ENCODE measurements at regions not wholly inside any gene's neighbourhood (a gene's known extent, or its start where the extent isn't known, plus 50 kb on each side); places are given as distances from the start of the nearest gene placed in this dataset.
"Not testable (repeated sequence)": the region's sequence is repeated elsewhere in the genome, so short reads cannot be mapped to it uniquely, and the experiment has no call there.

DNA sequence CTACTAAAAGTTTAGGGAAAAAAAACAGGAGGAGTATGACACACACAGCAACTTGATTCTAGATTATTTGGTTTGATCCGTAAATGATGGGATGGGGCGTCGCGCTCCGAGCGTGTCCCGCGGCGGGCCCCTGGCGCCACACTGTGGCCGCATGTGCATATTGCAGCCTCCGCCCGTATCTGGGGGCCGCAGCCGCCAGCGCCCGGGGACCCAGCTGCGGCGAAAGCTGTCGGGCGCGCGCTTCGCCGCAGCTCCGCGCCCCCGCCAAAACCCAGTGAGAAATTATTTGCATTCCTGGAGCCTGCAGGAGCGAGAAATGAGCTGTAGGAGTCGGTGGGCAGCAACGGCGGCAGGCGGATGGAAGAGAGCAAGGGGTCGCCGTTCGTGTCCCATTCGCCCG, 87.3 kb downstream of the FAM72C start:
- not testable (repeated sequence) for H3K9me2 ChIP-seq (ENCODE audit: low read depth, low read length); H3K9ac ChIP-seq (ENCODE audit: low read length); H3K27me3 ChIP-seq (ENCODE audit: insufficient read depth, low read length); H3K27ac ChIP-seq (ENCODE audit: low read depth, low read length, poor library complexity, severe bottlenecking); H3K36me3 ChIP-seq (ENCODE audit: insufficient read depth, low read length); H3K4me3 ChIP-seq (ENCODE audit: low read depth, low read length, poor library complexity, severe bottlenecking); H3K79me2 ChIP-seq (ENCODE audit: insufficient read depth, low read length); H4K20me1 ChIP-seq (ENCODE audit: insufficient read depth, low read length); H3K4me2 ChIP-seq (ENCODE audit: low read length); H2AFZ ChIP-seq (ENCODE audit: low read length); H3F3A ChIP-seq (ENCODE audit: insufficient read depth, low read length); H3K9me3 ChIP-seq (ENCODE audit: low read length); H3K4me1 ChIP-seq (ENCODE audit: insufficient read depth, low read length, severe bottlenecking)
- TF ChIP-seq, protein P1, sequence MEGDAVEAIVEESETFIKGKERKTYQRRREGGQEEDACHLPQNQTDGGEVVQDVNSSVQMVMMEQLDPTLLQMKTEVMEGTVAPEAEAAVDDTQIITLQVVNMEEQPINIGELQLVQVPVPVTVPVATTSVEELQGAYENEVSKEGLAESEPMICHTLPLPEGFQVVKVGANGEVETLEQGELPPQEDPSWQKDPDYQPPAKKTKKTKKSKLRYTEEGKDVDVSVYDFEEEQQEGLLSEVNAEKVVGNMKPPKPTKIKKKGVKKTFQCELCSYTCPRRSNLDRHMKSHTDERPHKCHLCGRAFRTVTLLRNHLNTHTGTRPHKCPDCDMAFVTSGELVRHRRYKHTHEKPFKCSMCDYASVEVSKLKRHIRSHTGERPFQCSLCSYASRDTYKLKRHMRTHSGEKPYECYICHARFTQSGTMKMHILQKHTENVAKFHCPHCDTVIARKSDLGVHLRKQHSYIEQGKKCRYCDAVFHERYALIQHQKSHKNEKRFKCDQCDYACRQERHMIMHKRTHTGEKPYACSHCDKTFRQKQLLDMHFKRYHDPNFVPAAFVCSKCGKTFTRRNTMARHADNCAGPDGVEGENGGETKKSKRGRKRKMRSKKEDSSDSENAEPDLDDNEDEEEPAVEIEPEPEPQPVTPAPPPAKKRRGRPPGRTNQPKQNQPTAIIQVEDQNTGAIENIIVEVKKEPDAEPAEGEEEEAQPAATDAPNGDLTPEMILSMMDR (IDR thresholded peaks at IDR 0.05; ENCODE audit: low read length) = peak; percentile 27; the same call in 1 of the 2 replicates

DNA sequence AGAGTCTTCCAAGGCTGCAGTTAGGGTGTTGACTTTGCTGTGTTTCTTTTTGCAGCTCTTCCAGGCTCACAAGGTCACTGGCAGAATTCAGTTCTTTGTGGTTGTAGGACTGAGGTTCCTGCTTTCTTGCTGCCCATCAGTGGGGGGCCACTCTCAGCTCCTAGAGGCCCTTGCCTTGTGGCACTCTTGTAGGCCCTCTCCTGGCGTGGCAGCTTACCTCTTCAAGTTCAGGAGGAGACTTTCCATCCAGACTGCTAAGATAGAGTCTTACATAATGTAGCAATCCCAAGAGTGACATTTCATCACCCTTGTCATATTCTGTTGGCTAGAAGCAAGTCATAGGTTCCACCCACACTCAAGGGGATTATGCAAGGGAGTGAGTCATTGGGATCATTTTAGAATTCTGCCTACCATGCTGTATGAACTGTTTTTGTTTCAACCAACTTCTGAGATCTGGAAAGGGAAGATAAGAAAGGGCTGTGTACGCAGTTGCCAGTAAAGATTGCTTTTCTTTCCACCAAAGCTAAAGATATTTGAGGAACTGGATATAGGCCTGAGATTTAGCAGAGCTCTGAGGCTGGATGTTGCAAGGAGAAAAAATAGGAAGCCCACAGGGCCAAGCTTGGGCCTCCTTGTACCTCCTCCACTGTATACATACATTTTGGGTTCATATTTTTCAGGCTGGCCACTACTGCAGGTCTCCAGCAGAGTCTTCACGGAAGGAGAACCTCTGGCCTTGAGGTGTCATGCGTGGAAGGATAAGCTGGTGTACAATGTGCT, 91.8 kb downstream of the FAM72C start:
- not testable (repeated sequence) for H3K9ac ChIP-seq (ENCODE audit: low read length); H3K27me3 ChIP-seq (ENCODE audit: insufficient read depth, low read length); H3K4me3 ChIP-seq (ENCODE audit: low read depth, low read length, poor library complexity, severe bottlenecking); H3K9me3 ChIP-seq (ENCODE audit: low read length); H3K36me3 ChIP-seq (ENCODE audit: insufficient read depth, low read length); H3K9me2 ChIP-seq (ENCODE audit: low read depth, low read length); H3F3A ChIP-seq (ENCODE audit: insufficient read depth, low read length); H3K4me2 ChIP-seq (ENCODE audit: low read length); H3K27ac ChIP-seq (ENCODE audit: low read depth, low read length, poor library complexity, severe bottlenecking); H2AFZ ChIP-seq (ENCODE audit: low read length); H3K4me1 ChIP-seq (ENCODE audit: insufficient read depth, low read length, severe bottlenecking); H3K79me2 ChIP-seq (ENCODE audit: insufficient read depth, low read length); H4K20me1 ChIP-seq (ENCODE audit: insufficient read depth, low read length)

DNA sequence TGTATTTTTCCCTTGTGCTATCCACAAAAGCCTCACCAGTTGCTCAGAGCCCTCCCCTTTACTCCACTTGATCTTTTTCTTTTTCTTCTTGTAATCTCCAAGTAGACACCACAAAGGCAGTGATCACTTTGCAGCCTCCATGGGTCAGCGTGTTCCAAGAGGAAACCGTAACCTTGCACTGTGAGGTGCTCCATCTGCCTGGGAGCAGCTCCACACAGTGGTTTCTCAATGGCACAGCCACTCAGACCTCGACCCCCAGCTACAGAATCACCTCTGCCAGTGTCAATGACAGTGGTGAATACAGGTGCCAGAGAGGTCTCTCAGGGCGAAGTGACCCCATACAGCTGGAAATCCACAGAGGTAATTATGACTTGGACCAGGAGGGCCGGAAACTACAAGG, 95.8 kb downstream of the FAM72C start:
- H3K4me3 ChIP-seq (ENCODE audit: low read depth, low read length, poor library complexity, severe bottlenecking); H3K36me3 ChIP-seq (ENCODE audit: insufficient read depth, low read length); H2AFZ ChIP-seq (ENCODE audit: low read length); H3K9me2 ChIP-seq (ENCODE audit: low read depth, low read length); H4K20me1 ChIP-seq (ENCODE audit: insufficient read depth, low read length); H3K79me2 ChIP-seq (ENCODE audit: insufficient read depth, low read length); H3K9me3 ChIP-seq (ENCODE audit: low read length); H3K27me3 ChIP-seq (ENCODE audit: insufficient read depth, low read length); H3K9ac ChIP-seq (ENCODE audit: low read length); H3K4me1 ChIP-seq (ENCODE audit: insufficient read depth, low read length, severe bottlenecking); H3F3A ChIP-seq (ENCODE audit: insufficient read depth, low read length); H3K4me2 ChIP-seq (ENCODE audit: low read length); H3K27ac ChIP-seq (ENCODE audit: low read depth, low read length, poor library complexity, severe bottlenecking): not testable (repeated sequence)

DNA sequence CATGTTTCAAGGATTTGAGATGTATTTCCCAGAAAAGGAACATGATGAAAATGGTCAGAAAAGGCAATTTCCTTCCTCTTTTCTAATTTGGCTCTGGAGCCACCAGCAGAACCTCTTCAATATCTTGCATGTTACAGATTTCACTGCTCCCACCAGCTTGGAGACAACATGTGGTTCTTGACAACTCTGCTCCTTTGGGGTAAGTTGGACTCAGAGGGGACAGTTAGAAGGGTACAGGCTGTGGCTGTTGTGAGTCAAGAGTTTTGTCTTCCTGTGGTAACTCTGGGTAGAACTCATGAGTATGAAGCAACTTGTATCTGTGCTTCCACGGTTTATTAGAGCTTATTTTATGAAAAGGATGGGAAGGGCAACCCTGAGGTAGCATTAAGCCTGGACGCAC, 97.2 kb downstream of the FAM72C start:
- not testable (repeated sequence) for H3K4me3 ChIP-seq (ENCODE audit: low read depth, low read length, poor library complexity, severe bottlenecking); H3F3A ChIP-seq (ENCODE audit: insufficient read depth, low read length); H4K20me1 ChIP-seq (ENCODE audit: insufficient read depth, low read length); H3K27ac ChIP-seq (ENCODE audit: low read depth, low read length, poor library complexity, severe bottlenecking); H3K4me1 ChIP-seq (ENCODE audit: insufficient read depth, low read length, severe bottlenecking); H2AFZ ChIP-seq (ENCODE audit: low read length); H3K4me2 ChIP-seq (ENCODE audit: low read length); H3K36me3 ChIP-seq (ENCODE audit: insufficient read depth, low read length); H3K79me2 ChIP-seq (ENCODE audit: insufficient read depth, low read length); H3K27me3 ChIP-seq (ENCODE audit: insufficient read depth, low read length); H3K9me3 ChIP-seq (ENCODE audit: low read length); H3K9me2 ChIP-seq (ENCODE audit: low read depth, low read length); H3K9ac ChIP-seq (ENCODE audit: low read length)

DNA sequence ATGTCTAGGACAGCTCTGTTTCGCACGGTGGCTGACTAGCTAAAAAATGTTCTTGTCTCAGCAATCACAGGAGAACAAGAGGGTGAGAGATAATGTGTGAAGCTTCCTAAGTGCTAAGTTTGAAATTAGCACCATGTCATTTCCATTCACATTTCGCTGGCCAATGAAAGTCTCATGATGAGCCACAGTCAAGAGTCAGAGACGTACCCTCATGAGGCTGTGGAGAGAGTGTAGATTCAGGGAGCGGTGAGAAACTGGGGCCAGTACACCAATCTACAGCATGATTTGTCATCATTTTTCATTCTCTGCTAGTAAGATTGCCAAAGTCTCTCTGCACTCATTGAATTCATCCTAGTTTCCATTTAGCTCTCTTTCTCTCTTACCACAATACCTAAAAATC, 98.1 kb downstream of the FAM72C start:
- H3K36me3 ChIP-seq (ENCODE audit: insufficient read depth, low read length); H3F3A ChIP-seq (ENCODE audit: insufficient read depth, low read length); H3K27ac ChIP-seq (ENCODE audit: low read depth, low read length, poor library complexity, severe bottlenecking); H3K4me2 ChIP-seq (ENCODE audit: low read length); H3K9me3 ChIP-seq (ENCODE audit: low read length); H2AFZ ChIP-seq (ENCODE audit: low read length); H3K27me3 ChIP-seq (ENCODE audit: insufficient read depth, low read length); H3K9me2 ChIP-seq (ENCODE audit: low read depth, low read length); H3K4me1 ChIP-seq (ENCODE audit: insufficient read depth, low read length, severe bottlenecking); H3K79me2 ChIP-seq (ENCODE audit: insufficient read depth, low read length); H3K4me3 ChIP-seq (ENCODE audit: low read depth, low read length, poor library complexity, severe bottlenecking); H3K9ac ChIP-seq (ENCODE audit: low read length); H4K20me1 ChIP-seq (ENCODE audit: insufficient read depth, low read length): not testable (repeated sequence)

DNA sequence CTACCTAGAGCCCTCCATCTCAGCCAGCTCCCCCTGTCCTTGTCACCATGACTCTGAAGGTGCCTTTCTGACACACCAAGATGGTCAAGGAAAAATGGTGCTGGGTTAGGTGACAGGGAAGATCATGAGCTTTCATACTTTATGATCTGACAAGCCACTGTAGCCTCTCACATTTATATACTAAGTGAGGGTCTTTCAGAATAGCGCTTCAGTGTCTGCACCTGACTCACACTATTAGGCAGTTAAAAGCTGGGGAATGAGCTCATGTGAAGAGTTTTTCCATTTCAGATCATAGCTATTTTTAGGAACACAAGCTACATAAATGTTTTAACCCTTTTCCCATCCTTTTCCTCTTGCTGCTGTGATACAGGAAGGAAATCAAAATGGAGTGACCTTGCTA, 101.4 kb downstream of the FAM72C start:
- not testable (repeated sequence) for H3K9me3 ChIP-seq (ENCODE audit: low read length); H3K9me2 ChIP-seq (ENCODE audit: low read depth, low read length); H3K79me2 ChIP-seq (ENCODE audit: insufficient read depth, low read length); H3K4me2 ChIP-seq (ENCODE audit: low read length); H2AFZ ChIP-seq (ENCODE audit: low read length); H3K9ac ChIP-seq (ENCODE audit: low read length); H3F3A ChIP-seq (ENCODE audit: insufficient read depth, low read length); H3K36me3 ChIP-seq (ENCODE audit: insufficient read depth, low read length); H3K27me3 ChIP-seq (ENCODE audit: insufficient read depth, low read length); H3K4me1 ChIP-seq (ENCODE audit: insufficient read depth, low read length, severe bottlenecking); H3K27ac ChIP-seq (ENCODE audit: low read depth, low read length, poor library complexity, severe bottlenecking); H3K4me3 ChIP-seq (ENCODE audit: low read depth, low read length, poor library complexity, severe bottlenecking); H4K20me1 ChIP-seq (ENCODE audit: insufficient read depth, low read length)

DNA sequence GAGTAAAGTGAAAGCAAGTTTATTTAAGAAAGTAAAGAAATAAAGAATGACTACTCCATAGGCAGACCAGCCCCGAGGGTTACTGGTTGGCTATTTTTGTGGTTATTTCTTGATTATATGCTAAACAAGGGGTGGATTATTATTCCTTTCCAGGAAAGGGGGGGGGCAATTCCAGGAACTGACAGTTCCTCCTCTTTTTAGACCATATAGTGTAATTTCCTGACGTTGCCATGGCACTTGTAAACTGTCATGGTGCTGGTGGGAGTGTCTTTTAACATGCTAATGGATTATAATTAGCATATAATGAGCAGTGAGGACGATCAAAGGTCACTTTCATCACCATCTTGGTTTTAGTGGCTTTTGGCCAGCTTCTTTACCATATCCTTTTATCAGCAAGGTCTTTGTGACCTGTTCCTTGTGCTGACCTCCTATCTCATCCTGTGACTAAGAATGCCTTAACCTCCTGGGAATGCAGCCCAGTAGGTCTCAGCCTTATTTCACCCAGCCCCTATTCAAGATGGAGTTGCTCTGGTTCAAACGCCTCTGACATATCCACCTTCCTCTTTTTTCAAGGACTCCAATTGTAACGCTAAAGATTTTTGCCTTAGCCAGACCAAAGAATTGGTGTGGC, 104.1 kb downstream of the FAM72C start:
- not testable (repeated sequence) for H2AFZ ChIP-seq (ENCODE audit: low read length)

More for the DNA sequence above, 104.1 kb downstream of the FAM72C start:
- H3K9me3 ChIP-seq (ENCODE audit: low read length); H3K9ac ChIP-seq (ENCODE audit: low read length); H3K27me3 ChIP-seq (ENCODE audit: insufficient read depth, low read length); H3K4me2 ChIP-seq (ENCODE audit: low read length); H3K27ac ChIP-seq (ENCODE audit: low read depth, low read length, poor library complexity, severe bottlenecking); H3K4me1 ChIP-seq (ENCODE audit: insufficient read depth, low read length, severe bottlenecking); H3F3A ChIP-seq (ENCODE audit: insufficient read depth, low read length); H3K36me3 ChIP-seq (ENCODE audit: insufficient read depth, low read length); H3K79me2 ChIP-seq (ENCODE audit: insufficient read depth, low read length); H3K9me2 ChIP-seq (ENCODE audit: low read depth, low read length); H3K4me3 ChIP-seq (ENCODE audit: low read depth, low read length, poor library complexity, severe bottlenecking); H4K20me1 ChIP-seq (ENCODE audit: insufficient read depth, low read length): not testable (repeated sequence)

Data from OCI-LY1 (cell line).